H1 (cell line): ENCODE measurements at regions not wholly inside any gene's neighbourhood (a gene's known extent, or its start where the extent isn't known, plus 50 kb on each side); places are given as distances from the start of the nearest gene placed in this dataset.

Source experiments
- CTCF ChIA-PET: fragments of 300-600 bp; sonication (Branson Sonifier 250); formaldehyde crosslinking; loops from one replicate; lab custom pipeline; 2021; ENCODE audit not compliant: partially characterized antibody; lab: Charles Lee
- POLR2A ChIA-PET: fragments of 300-600 bp; sonication (Branson Sonifier 250); formaldehyde crosslinking; loops from one replicate; lab custom pipeline; 2021; ENCODE audit warnings: inconsistent platforms; ENCODE audit not compliant: partially characterized antibody; lab: Charles Lee
- DNase-seq, 2 experiments: peaks; one replicate each; pipeline versions ENCODE4 v3.0.0 to v3.0.0-alpha.2; 2010 to 2022; ENCODE audit warnings: low spot score in 2 of 2, low read depth in 1 of 2, mixed read lengths in 1 of 2
- FAIRE-seq: peaks from 2 replicates; lab custom pipeline; 2011; peaks lifted over from hg19 to GRCh38; lab: Jason Lieb, UNC
- H2AFZ ChIP-seq: 2 replicates; pipeline ENCODE4 v1.8.1; 2012; ENCODE audit warnings: low read length, inconsistent platforms
- H2AK5ac ChIP-seq: 2 replicates; pipeline ENCODE4 v1.6.1; 2013; ENCODE audit warnings: low read depth, low read length
- H2BK120ac ChIP-seq: replicated peaks from 2 replicates; pipeline ENCODE3; 2013; ENCODE audit warnings: low read depth, low read length, inconsistent platforms
- H2BK12ac ChIP-seq: 2 replicates; pipeline ENCODE4 v1.6.1; 2013; ENCODE audit warnings: low read depth, low read length
- H2BK15ac ChIP-seq: 2 replicates; pipeline ENCODE4 v1.6.1; 2013; ENCODE audit warnings: low read length
- H2BK20ac ChIP-seq: 2 replicates; pipeline ENCODE4 v1.6.1; 2013; ENCODE audit warnings: low read length
- H2BK5ac ChIP-seq: 2 replicates; pipeline ENCODE4 v1.6.1; 2013; ENCODE audit warnings: low read depth, low read length
- H3K14ac ChIP-seq: 2 replicates; pipeline ENCODE4 v1.6.1; 2013; ENCODE audit warnings: inconsistent platforms; ENCODE audit not compliant: insufficient read length
- H3K18ac ChIP-seq: 2 replicates; pipeline ENCODE4 v1.6.1; 2013; ENCODE audit warnings: low read length; ENCODE audit errors: extremely low read depth
- H3K23ac ChIP-seq: 2 replicates; pipeline ENCODE4 v1.6.1; 2013; ENCODE audit warnings: inconsistent platforms; ENCODE audit not compliant: insufficient read length
- H3K23me2 ChIP-seq: 2 replicates; pipeline ENCODE4 v1.6.1; 2013; ENCODE audit warnings: low read depth, low read length
- H3K27ac ChIP-seq: 2 replicates; pipeline ENCODE4 v1.6.1; 2011; ENCODE audit warnings: low read depth, low read length, inconsistent platforms
- H3K27me3 ChIP-seq, 4 experiments: replicated peaks in 1 of 4; 1 replicate in 1 of 4; 2 replicates in 3 of 4; pipeline versions ENCODE4 v1.6.1 to v1.8.1; 2011 to 2013; ENCODE audit warnings: low read length in 3 of 4, mild to moderate bottlenecking in 3 of 4, inconsistent platforms in 2 of 4, mixed read lengths in 2 of 4, moderate library complexity in 1 of 4; ENCODE audit not compliant: control insufficient read depth in 3 of 4, insufficient read depth in 3 of 4; ENCODE audit errors: extremely low read depth in 1 of 4
- H3K36me3 ChIP-seq, 4 experiments: 2 replicates each; pipeline versions ENCODE4 v1.6.1 to v1.8.1; 2011 to 2013; ENCODE audit warnings: mild to moderate bottlenecking in 4 of 4, low read length in 3 of 4, moderate library complexity in 2 of 4, control low read depth in 1 of 4, inconsistent platforms in 1 of 4; ENCODE audit not compliant: insufficient read depth in 4 of 4, control insufficient read depth in 2 of 4
- H3K4ac ChIP-seq: replicated peaks from 2 replicates; pipeline ENCODE3; 2013; ENCODE audit warnings: low read length, low read depth, mixed read lengths, inconsistent platforms; ENCODE audit not compliant: insufficient read length
- H3K4me1 ChIP-seq, 4 experiments: replicated peaks in 1 of 4; 1 replicate in 1 of 4; 2 replicates in 3 of 4; pipeline versions ENCODE4 v1.6.1 to v1.8.1; 2011 to 2013; ENCODE audit warnings: low read length in 3 of 4, inconsistent platforms in 2 of 4, mixed read lengths in 1 of 4; ENCODE audit not compliant: insufficient read depth in 4 of 4, control insufficient read depth in 3 of 4
- H3K4me2 ChIP-seq, 2 experiments: 2 replicates each; pipeline versions ENCODE4 v1.6.1 to v1.8.1; 2011 to 2013; ENCODE audit warnings: low read depth in 2 of 2, low read length in 2 of 2, control low read depth in 1 of 2, inconsistent platforms in 1 of 2, mild to moderate bottlenecking in 1 of 2; ENCODE audit not compliant: insufficient read depth in 1 of 2
- H3K4me3 ChIP-seq, 4 experiments: fragments of 200-600, 300-600 bp in 1 of 4; sonication (generic), shearing (Covaris generic), sonication (Bioruptor Twin) in 1 of 4; 2 replicates each; pipeline versions ENCODE4 v1.5.1 to v1.8.1; 2011 to 2016; ENCODE audit warnings: low read length in 4 of 4, low read depth in 3 of 4, control low read depth in 2 of 4, inconsistent platforms in 2 of 4, mild to moderate bottlenecking in 2 of 4, mixed read lengths in 1 of 4, moderate library complexity in 1 of 4; ENCODE audit not compliant: insufficient read depth in 2 of 4; ENCODE audit errors: extremely low read depth in 1 of 4
- H3K56ac ChIP-seq: replicated peaks from 2 replicates; pipeline ENCODE3; 2013; ENCODE audit warnings: low read depth, mild to moderate bottlenecking, mixed read lengths, low read length, inconsistent platforms; ENCODE audit not compliant: insufficient read length
- H3K79me1 ChIP-seq: 2 replicates; pipeline ENCODE4 v1.6.1; 2013; ENCODE audit warnings: low read depth, low read length, control low read depth
- H3K79me2 ChIP-seq, 2 experiments: 2 replicates each; pipeline versions ENCODE4 v1.6.1 to v1.8.1; 2012 to 2013; ENCODE audit warnings: low read length in 2 of 2, mild to moderate bottlenecking in 2 of 2, inconsistent platforms in 1 of 2; ENCODE audit not compliant: insufficient read depth in 2 of 2, control insufficient read depth in 1 of 2
- H3K9ac ChIP-seq, 4 experiments: replicated peaks in 1 of 4; 1 replicate in 1 of 4; 2 replicates in 3 of 4; pipeline versions ENCODE4 v1.6.1 to v1.8.1; 2011 to 2013; ENCODE audit warnings: low read depth in 3 of 4, low read length in 3 of 4, control low read depth in 2 of 4, mild to moderate bottlenecking in 2 of 4, moderate library complexity in 2 of 4, inconsistent platforms in 1 of 4; ENCODE audit errors: extremely low read depth in 1 of 4
- H3K9me3 ChIP-seq, 2 experiments: 2 replicates each; pipeline versions ENCODE4 v1.6.1 to v1.8.1; 2012 to 2013; ENCODE audit warnings: mild to moderate bottlenecking in 2 of 2, moderate library complexity in 2 of 2, control low read depth in 1 of 2, inconsistent platforms in 1 of 2, low read depth in 1 of 2, low read length in 1 of 2, mixed read lengths in 1 of 2; ENCODE audit not compliant: insufficient read depth in 2 of 2
- H4K20me1 ChIP-seq, 2 experiments: replicated peaks in 1 of 2; 2 replicates each; pipeline versions ENCODE3 to v1.8.1; 2011 to 2013; ENCODE audit warnings: inconsistent platforms in 2 of 2, low read length in 2 of 2, mild to moderate bottlenecking in 1 of 2; ENCODE audit not compliant: insufficient read depth in 2 of 2, control insufficient read depth in 1 of 2
- H4K5ac ChIP-seq: 2 replicates; pipeline ENCODE4 v1.6.1; 2013; ENCODE audit warnings: low read length, low read depth, mixed read lengths, inconsistent platforms; ENCODE audit not compliant: insufficient read length
- H4K8ac ChIP-seq: 2 replicates; pipeline ENCODE4 v1.8.0; 2013; ENCODE audit warnings: mild to moderate bottlenecking, moderate library complexity, low read length, inconsistent platforms; ENCODE audit not compliant: insufficient read depth; ENCODE audit errors: extremely low read depth
- H4K91ac ChIP-seq: replicated peaks from 2 replicates; pipeline ENCODE3; 2013; ENCODE audit warnings: low read length, mixed read lengths, inconsistent platforms; ENCODE audit not compliant: insufficient read length
- BCL11A ChIP-seq, 2 experiments: IDR thresholded peaks; one replicate each; pipeline ENCODE4 v1.6.1; 2011; ENCODE audit warnings: low read depth in 2 of 2, low read length in 2 of 2, mild to moderate bottlenecking in 2 of 2
- CEBPB ChIP-seq: IDR thresholded peaks from 2 replicates; pipeline ENCODE4 v1.6.1; 2012; ENCODE audit warnings: low read depth, low read length
- CHD2 ChIP-seq: IDR thresholded peaks from 2 replicates; pipeline ENCODE4 v1.6.1; 2012; ENCODE audit warnings: low read length, improper control_type of control experiment
- EZH2 ChIP-seq: fragments of 200-600 bp; sonication (generic); IDR thresholded peaks from 2 replicates; pipeline ENCODE4 v1.7.1; 2012; ENCODE audit warnings: low read depth, mild to moderate bottlenecking, moderate library complexity, low read length, inconsistent platforms; ENCODE audit not compliant: severe bottlenecking
- GABPA ChIP-seq: IDR thresholded peaks from 2 replicates; pipeline ENCODE4 v1.6.1; 2011; ENCODE audit warnings: mild to moderate bottlenecking, low read length, moderate library complexity, borderline replicate concordance; ENCODE audit not compliant: insufficient read depth
- POLR2AphosphoS5 ChIP-seq: IDR thresholded peaks from 2 replicates; pipeline ENCODE4 v1.6.1; 2011; ENCODE audit warnings: low read depth, low read length
- RFX5 ChIP-seq: IDR thresholded peaks from 2 replicates; pipeline ENCODE4 v1.6.1; 2011; ENCODE audit warnings: low read depth, low read length, improper control_type of control experiment, borderline replicate concordance
- SIX5 ChIP-seq: IDR thresholded peaks from 2 replicates; pipeline ENCODE4 v1.6.1; 2011; ENCODE audit warnings: mild to moderate bottlenecking, low read depth, low read length
- TEAD4 ChIP-seq: IDR thresholded peaks from 2 replicates; pipeline ENCODE4 v1.6.1; 2012; ENCODE audit warnings: low read depth, low read length, inconsistent platforms, mixed read lengths
- WGBS, 2 experiments: shearing (Covaris generic) in 1 of 2; methylation state at CpG; one replicate each; pipeline versions ENCODE4 v1.1.6 to v1.1.7; 2013 to 2015; ENCODE audit warnings: low lambda C conversion rate in 2 of 2, mixed read lengths in 2 of 2, inconsistent platforms in 1 of 2, low coverage in 1 of 2, missing lambda C conversion rate in 1 of 2; ENCODE audit not compliant: insufficient replicate concordance in 2 of 2, insufficient coverage in 1 of 2, insufficient read length in 1 of 2; ENCODE audit errors: extremely low coverage in 1 of 2, missing lambda C conversion rate in 1 of 2; 5-methylcytosine and 5-hydroxymethylcytosine counted together
- TF ChIP-seq, protein P1 (sequence below): IDR thresholded peaks from 2 replicates; pipeline ENCODE4 v1.6.1; 2011; ENCODE audit warnings: low read depth, mild to moderate bottlenecking, low read length; ENCODE audit not compliant: insufficient read depth

DNA sequence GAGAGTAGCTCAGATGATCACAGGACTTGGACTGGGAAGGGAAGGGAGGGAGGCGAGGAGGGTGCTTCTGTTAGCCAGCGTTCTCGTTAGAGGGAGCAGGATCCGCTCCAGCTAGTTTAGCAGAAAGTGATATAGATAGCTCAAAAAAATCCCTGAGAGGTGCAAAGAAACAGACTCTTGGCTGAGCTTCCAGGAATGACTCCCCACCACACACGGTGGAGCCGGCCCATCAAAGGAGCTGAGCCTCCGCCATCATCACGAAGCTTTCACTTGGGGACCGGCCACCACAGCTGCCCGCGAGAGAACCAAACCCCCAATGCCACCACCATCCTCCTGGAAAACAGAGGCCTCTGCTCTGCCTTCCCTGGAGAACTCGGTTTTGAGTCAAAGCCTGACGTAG, 124.6 kb upstream of the BCL2L14 start:
- H4K91ac ChIP-seq, result no peak overlapping the region
- H3K4ac ChIP-seq, result no peak overlapping the region
- no peaks in the 10 kb centered on the region for H3K27me3 ChIP-seq
- ChIA-PET POLR2A (interaction anchor here (0.6 kb wide), 1 partner anchor 60 kb away, joined by 3 read pairs; no protein-coding TSS in a partner anchor), CTCF (interaction anchor here (1.0 kb wide), 1 partner anchor 12 kb away, joined by 3 read pairs; no protein-coding TSS in a partner anchor)
- 92% methylated on average over 13 of the region's 13 CpGs; no CpG with 5 or more reads in 1 of the 2 experiments for WGBS, 2 experiments
- H3K9ac ChIP-seq, result no peak overlapping the region
- H3K4me3 ChIP-seq, result no peak overlapping the region
- H2AK5ac ChIP-seq, result peak overlapping the region; percentile 82; the same call in 1 of the 2 replicates
- H3K9me3 ChIP-seq, result peaks cover 0 to 4% of the 10 kb centered on the region in 2 experiments; a peak in 2 of 4 replicates
- H3K18ac ChIP-seq, result no peak overlapping the region
- no peak overlapping the region for H3K4me2 ChIP-seq
- H4K8ac ChIP-seq, result no peak overlapping the region
- no peaks in the 10 kb centered on the region for H3K79me2 ChIP-seq
- no peaks in the 10 kb centered on the region for H3K36me3 ChIP-seq
- no peak overlapping the region for H3K27ac ChIP-seq
- no peak overlapping the region for H2BK5ac ChIP-seq
- no peaks in the 10 kb centered on the region for H3K79me1 ChIP-seq
- H2BK20ac ChIP-seq, result no peak overlapping the region
- H2AFZ ChIP-seq, result peak overlapping the region; percentile 34; the same call in 1 of the 2 replicates
- no peak overlapping the region for H2BK120ac ChIP-seq
- no peak overlapping the region for H3K14ac ChIP-seq
- H3K23ac ChIP-seq, result no peak overlapping the region
- H4K5ac ChIP-seq, result no peak overlapping the region
- 0 out of 2 replicates have a peak, but pooled peaks cover 2% of the 10 kb centered on the region for H3K23me2 ChIP-seq
- no peak overlapping the region for H2BK15ac ChIP-seq
- no peaks in the 10 kb centered on the region for H4K20me1 ChIP-seq
- no peak overlapping the region for H2BK12ac ChIP-seq
- FAIRE-seq (no peak), DNase-seq (no peak)
- no peaks in the 10 kb centered on the region for H3K4me1 ChIP-seq
- no peak overlapping the region for H3K56ac ChIP-seq
- TF ChIP-seq, protein P1, sequence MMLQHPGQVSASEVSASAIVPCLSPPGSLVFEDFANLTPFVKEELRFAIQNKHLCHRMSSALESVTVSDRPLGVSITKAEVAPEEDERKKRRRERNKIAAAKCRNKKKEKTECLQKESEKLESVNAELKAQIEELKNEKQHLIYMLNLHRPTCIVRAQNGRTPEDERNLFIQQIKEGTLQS, result no peak
- no peak for TF ChIP-seq BCL11A (IDR thresholded peaks at IDR 0.05; ENCODE audit: low read depth in 2 of 2, low read length in 2 of 2)
- TF ChIP-seq POLR2AphosphoS5, result no peak
- no peak for TF ChIP-seq EZH2
- TF ChIP-seq CHD2, result no peak
- no peak for TF ChIP-seq GABPA
- TF ChIP-seq SIX5, result no peak
- TF ChIP-seq TEAD4, result no peak
- TF ChIP-seq CEBPB, result no peak
- TF ChIP-seq RFX5, result no peak
